ENCODE measurements at regions not wholly inside any gene's neighbourhood (a gene's known extent, or its start where the extent isn't known, plus 50 kb on each side); places are given as distances from the start of the nearest gene placed in this dataset.

GRCh38 chr6:109263873-109264700 is 118.2 kb downstream of the CD164 start:
- Histone ChIP-seq H3K9me3 (no peaks in the 10 kb centered on the region), H3K27ac (no peak overlapping the region), H3K27me3 (ENCODE audit: insufficient read depth in 3 of 3, low read length in 2 of 3) (no peaks in the 10 kb centered on the region), H3K4me1 (no peaks in the 10 kb centered on the region), H3K4me3 (no peak overlapping the region), H3K36me3 (ENCODE audit: insufficient read depth in 1 of 2, low read depth in 1 of 2) (no peaks in the 10 kb centered on the region)
- WGBS, 3 donors, result 94 to 98% (median 96%) methylated on average over 3 of the region's 3 CpGs
- TF ChIP-seq CTCF (IDR thresholded peaks at IDR 0.05), result no peak
- no peak for DNase-seq
- intact Hi-C loops (cut with DNase I), result no loop called here
- ATAC-seq, result no peak

- intact Hi-C loops (cut with DNase I), result no loop called here
- ATAC-seq, result no peak
- DNase-seq, result no peak
- no peak for TF ChIP-seq CTCF (IDR thresholded peaks at IDR 0.05)
- Histone ChIP-seq H3K27me3 (ENCODE audit: insufficient read depth in 3 of 3, low read length in 2 of 3) (no peaks in the 10 kb centered on the region), H3K9me3 (no peaks in the 10 kb centered on the region), H3K36me3 (ENCODE audit: insufficient read depth in 1 of 2, low read depth in 1 of 2) (no peaks in the 10 kb centered on the region), H3K4me1 (no peaks in the 10 kb centered on the region), H3K4me3 (no peak overlapping the region), H3K27ac (no peak overlapping the region)
- WGBS, 3 donors, result 90 to 98% (median 97%) methylated on average over 7 of the region's 7 CpGs
Measured at GRCh38 chr6:109262261-109262660, 120.0 kb downstream of the CD164 start.

- no peaks in the 10 kb centered on the region for H3K4me1 ChIP-seq
- no peaks in the 10 kb centered on the region for H3K36me3 ChIP-seq (ENCODE audit: insufficient read depth in 1 of 2, low read depth in 1 of 2)
- no peaks in the 10 kb centered on the region for H3K9me3 ChIP-seq
- WGBS, 3 donors, result 66 to 86% (median 74%) methylated on average over 6 of the region's 6 CpGs
- TF ChIP-seq CTCF (IDR thresholded peaks at IDR 0.05), result no peak
- no peak overlapping the region for H3K27ac ChIP-seq
- intact Hi-C loops (cut with DNase I), result no loop called here
- no peaks in the 10 kb centered on the region for H3K27me3 ChIP-seq (ENCODE audit: insufficient read depth in 3 of 3, low read length in 2 of 3)
- DNase-seq (no peak), ATAC-seq (no peak)
- no peak overlapping the region for H3K4me3 ChIP-seq
Measured at GRCh38 chr6:109261811-109262210, 120.5 kb downstream of the CD164 start.

- no peak for TF ChIP-seq CTCF (IDR thresholded peaks at IDR 0.05)
- H3K9me3 ChIP-seq, result no peaks in the 10 kb centered on the region
- no peak for DNase-seq
- H3K27me3 ChIP-seq (ENCODE audit: insufficient read depth in 3 of 3, low read length in 2 of 3), result no peaks in the 10 kb centered on the region
- H3K36me3 ChIP-seq (ENCODE audit: insufficient read depth in 1 of 2, low read depth in 1 of 2), result no peaks in the 10 kb centered on the region
- 89 to 93% (median 92%) methylated on average over 3 of the region's 3 CpGs for WGBS, 3 donors
- no peak overlapping the region for H3K27ac ChIP-seq
- intact Hi-C loops (cut with DNase I), result no loop called here
- no peaks in the 10 kb centered on the region for H3K4me1 ChIP-seq
- no peak overlapping the region for H3K4me3 ChIP-seq
- ATAC-seq, result no peak
Measured at GRCh38 chr6:109260701-109261100, 121.6 kb downstream of the CD164 start.

GRCh38 chr6:109260126-109260525 is 122.1 kb downstream of the CD164 start:
- Histone ChIP-seq H3K27ac (no peak overlapping the region), H3K27me3 (ENCODE audit: insufficient read depth in 3 of 3, low read length in 2 of 3) (no peaks in the 10 kb centered on the region), H3K36me3 (ENCODE audit: insufficient read depth in 1 of 2, low read depth in 1 of 2) (no peaks in the 10 kb centered on the region), H3K4me1 (no peaks in the 10 kb centered on the region), H3K9me3 (no peaks in the 10 kb centered on the region), H3K4me3 (no peak overlapping the region)
- intact Hi-C loops (cut with DNase I), result no loop called here
- DNase-seq (no peak), ATAC-seq (no peak)
- no peak for TF ChIP-seq CTCF (IDR thresholded peaks at IDR 0.05)
- WGBS, 3 donors, result 96 to 100% (median 100%) methylated on average over 2 of the region's 2 CpGs

Measured in psoas muscle (tissue), 7 donors.